NCI-H2171 (cell line): ENCODE measurements at regions not wholly inside any gene's neighbourhood (a gene's known extent, or its start where the extent isn't known, plus 50 kb on each side); places are given as distances from the start of the nearest gene placed in this dataset.
A peak's percentile ranks its signal among the peaks of the same experiment; 100 is the strongest.
"Not testable (repeated sequence)": the region's sequence is repeated elsewhere in the genome, so short reads cannot be mapped to it uniquely, and the experiment has no call there.

Source experiments
- DNase-seq: peaks from one replicate; lab custom pipeline; 2025; lab: John Stamatoyannopoulos, UW

DNA sequence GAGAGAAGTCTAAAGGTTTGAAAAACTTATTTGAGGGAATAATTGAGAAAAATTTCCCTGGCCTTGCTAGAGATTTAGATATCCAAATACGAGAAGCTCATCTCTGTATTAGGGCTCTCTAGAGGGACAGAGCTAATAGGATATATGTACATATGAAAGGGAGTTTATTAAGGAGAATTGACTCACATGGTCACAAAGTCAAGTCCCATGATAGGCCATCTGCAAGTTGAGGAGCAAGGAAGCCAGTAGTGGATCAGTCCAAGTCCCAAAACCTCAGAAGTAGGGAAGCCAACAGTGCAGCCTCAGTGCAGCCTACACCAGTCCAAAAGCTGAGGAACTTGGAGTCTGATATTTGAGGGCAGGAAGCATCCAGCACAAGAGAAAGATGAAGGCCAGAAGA, 126.7 kb downstream of the PJA2 start:
- DNase-seq, result not testable (repeated sequence)

DNA sequence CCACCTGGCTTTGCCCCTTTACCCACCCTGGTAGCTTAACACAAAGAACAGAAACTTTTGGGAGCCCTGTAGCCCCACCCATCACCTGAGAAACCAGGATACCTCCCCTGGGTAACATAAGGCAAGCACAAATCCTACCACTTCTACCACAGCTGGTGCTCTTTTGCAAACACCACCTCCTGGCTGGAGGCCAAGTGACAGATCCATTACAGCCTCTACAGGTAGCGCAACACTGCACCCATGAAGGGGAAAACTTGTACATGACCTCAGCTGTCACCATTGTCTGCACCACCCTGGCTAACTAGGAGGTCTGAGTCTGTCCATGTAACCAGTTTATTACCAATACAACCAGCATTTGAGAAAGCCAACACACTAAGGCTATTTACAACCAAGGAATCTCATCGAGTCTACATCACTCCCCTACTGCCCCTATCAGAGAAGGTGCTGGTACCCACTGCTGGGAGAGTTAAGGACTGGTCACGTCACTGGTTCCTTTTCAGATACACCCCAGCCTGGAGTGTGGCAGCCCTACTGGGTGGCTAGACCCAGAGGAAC, 128.6 kb downstream of the PJA2 start:
- DNase-seq, result peak; percentile 82

DNA sequence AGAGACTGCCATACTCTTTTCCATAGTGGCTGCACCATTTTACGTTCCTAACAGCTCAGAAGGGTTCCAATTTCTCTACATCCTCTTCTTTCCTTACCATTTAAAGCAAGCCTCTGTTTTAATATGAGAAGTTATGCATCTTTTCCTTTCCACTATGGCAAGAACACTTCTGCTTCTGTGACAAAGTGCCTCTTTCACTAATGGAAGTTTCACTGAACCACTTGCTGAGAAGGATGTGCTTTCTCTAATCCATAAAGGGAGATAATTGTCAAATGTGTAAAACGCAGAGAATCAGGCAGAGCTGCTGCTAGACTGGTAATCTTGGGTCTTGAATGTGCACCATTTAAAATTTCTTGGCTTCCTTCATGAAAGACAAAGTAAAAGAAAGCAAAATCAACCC, 131.6 kb downstream of the PJA2 start:
- DNase-seq, result no peak

DNA sequence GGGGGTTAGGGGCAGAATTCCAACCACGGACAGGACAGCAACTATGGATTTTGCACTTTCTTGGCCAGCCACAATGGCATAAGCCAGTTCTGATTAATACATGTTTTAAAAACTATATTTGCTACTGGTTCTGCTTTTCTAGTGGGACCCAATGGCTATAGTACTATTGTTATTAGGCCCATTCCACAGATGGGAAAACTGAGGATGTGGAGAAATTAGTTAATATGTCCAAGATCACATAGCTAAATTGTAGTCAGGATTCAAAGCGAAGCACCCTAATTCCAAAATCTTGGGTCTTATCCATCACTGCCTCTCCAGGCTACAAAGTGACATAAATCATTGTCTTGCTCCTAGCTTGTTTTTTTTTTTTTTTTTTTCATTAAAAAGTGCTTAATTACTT, 133.9 kb downstream of the PJA2 start:
- no peak for DNase-seq

DNA sequence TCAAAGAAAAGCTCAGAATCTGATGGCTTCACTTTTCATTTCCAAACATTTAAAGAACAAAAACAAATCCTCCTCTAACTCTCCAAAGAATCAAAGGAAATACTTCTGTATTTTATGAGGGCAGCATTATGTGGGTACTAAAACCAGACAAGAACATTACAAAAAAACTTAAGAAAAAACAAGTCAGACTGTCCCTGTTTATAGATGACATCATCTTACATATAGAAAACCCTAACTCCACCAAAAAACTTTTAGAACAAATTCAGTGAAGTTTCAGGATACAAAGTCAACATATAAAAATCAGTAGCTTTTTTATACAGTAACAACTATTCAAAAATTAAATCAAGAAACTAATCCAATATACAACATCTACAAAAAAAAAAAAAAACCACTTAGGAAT, 136.2 kb downstream of the PJA2 start:
- DNase-seq, result no peak

DNA sequence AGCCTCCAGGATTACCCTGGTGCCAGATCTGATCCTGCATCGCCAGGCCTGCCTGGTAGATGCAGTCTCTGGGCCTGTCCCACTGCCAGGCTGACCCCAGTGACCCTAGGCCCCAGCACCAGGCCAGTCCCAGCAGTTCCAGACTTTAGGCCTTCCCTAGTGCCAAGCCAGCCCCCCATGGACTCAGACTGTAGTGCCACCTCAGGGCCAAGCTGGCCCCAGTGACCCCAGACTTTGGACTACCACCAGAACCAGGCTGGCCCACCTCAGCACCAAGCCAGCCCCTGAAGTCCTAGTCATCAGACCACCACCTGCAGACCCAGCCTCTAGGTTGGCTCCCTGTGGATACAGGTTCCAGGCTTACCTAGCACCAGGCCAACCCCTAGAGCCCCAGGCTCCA, 142.5 kb downstream of the PJA2 start:
- no peak for DNase-seq

DNA sequence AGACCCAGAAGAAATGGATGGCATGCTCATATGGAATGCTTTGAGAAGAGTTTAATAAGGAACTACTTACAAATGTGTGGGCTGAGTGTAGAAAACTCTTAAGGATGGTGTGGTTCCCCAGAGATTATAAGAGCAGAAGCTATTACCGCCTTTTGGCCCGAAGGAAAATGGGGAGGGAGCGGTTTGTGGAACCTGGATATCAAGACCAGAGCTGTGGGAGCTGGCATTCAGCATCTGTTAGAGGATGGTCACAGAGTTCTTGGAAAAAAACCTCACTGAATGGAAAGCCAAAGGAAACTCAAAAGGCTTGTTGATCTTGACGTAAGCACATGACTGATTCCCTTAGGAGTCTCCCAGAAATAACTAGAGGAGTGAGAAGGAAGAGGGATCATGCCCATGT, 151.0 kb downstream of the PJA2 start:
- no peak for DNase-seq

DNA sequence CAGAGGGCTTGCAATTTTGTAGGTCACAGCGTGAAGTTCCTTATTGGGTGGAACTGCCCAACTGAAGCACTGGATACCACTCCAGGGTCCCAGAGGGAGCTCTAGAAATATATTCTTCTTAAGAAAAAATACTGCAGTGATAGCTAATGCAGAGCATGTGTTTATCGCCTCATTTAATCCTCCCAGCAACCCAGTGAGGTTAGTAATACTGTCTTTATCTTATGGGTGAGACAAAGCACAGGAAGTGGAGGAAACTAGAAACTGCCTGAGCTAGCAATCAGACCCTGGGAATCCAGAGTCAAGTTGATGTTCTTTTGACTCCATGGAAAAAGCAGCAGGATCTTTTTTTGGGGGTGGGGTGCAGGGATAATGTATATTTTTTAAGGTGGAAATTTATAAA, 153.3 kb downstream of the PJA2 start:
- no peak for DNase-seq

DNA sequence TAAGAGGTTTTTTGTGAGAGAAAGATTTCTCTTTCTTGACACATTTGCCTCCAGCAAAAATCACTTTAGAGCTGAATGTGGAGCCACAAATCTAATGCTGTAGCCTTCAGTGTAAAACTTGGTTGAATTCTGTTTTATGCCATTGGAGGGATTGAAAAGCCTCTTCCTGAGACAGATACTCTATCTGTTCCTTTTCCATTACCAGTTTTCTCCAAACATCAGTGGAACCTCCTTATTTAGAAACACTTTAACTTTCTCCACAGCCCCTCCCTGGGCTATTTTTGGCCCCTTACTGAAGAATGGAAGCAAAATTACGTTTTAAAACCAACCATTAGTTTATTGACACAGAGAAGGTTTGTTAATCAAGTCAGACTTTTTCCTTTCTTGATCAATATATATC, 155.3 kb downstream of the PJA2 start:
- no peak for DNase-seq

DNA sequence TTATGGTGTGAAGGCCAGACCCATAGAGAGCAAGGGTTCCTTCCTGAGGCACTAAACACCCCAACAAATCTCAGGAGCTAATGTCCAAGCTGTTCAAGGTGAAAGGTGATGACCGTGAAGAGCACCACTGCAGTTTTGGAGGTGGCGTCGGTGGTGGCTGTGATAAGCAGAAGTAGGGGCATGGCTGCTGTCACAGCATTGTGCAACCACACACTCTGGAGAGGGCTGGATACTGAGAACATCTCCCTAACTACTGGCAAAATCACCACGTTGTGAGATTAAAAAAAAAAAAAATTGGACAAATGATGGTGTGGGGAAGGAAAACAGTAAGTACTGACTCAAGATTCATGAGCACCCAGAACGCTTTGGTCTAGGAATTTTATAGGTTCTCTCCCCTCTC, 156.5 kb downstream of the PJA2 start:
- DNase-seq, result no peak

DNA sequence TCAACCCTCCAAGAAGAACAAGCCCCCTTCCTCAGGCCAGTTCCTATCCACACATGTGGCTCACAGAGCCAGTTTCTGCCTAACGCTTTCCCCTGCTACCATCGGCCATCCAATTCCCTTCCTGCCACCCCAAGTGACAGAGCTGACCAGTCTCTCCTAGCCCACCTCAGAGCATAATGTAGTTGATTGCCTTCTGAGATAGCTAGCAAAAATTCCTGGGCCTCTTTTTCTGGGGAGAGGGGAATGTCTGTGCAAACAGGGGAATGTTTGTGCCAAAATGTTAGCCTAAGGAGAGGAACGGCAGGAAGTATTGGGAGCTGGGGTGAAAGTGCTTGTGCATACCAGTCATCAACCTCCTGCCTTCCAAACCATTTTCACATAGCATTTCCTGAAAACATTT, 157.0 kb downstream of the PJA2 start:
- DNase-seq, result no peak

DNA sequence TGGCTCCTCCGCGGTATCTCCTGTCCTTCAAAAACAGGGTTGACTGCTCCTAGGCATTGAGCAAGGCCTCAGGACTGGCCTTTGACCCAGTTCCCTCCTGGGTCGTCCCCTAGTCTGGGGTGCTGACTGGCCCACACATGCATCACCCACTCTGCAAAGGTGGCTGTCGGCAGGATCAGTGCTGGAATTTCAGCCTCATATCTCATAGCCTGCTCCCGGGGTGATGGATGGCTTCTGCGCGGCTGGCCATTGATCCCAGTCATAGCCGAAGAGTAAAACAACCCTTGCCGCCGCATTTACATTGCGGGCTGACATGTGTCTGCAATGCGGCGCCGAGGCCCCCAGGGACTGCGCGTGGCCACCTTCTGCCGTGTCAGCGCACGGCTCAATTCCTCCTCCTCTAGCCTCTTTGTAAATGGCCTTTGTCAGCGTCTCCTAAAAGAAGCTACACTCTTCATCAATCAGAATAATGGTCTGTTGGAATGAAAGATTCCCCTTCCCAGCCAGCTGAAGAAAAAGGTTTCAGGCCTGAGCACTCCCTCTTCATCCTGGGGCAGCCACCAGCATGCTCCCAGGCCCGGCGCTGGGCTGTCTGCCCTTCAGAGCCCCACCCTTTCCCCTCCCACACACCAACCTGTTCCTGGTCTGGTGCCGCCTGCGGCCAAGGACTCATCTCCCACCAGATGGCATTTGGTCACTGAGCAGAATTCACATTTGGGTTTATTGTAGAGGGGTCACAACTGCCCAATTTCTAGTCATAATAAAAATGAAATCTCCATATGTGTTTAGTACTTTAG, 159.0 kb downstream of the PJA2 start:
- DNase-seq, result no peak

DNA sequence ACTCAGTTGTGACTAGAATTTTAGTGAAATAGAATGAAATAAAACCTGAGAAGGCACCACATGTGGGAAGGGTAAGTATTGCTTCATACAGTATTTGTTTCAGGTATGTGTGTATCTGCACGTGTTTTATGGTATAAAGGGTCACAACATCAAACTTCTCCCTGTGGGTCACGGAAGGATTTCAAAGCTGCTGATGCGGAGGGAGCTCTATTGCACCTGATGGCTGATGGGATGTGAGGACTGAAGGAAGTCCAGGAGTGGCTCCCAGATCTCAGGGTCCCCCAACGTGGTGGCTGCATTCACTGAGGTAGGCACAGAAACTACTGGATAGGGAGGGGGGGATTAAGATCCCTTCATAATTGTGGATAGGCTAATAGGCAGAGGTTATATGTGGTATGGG, 159.7 kb downstream of the PJA2 start:
- DNase-seq, result no peak

DNA sequence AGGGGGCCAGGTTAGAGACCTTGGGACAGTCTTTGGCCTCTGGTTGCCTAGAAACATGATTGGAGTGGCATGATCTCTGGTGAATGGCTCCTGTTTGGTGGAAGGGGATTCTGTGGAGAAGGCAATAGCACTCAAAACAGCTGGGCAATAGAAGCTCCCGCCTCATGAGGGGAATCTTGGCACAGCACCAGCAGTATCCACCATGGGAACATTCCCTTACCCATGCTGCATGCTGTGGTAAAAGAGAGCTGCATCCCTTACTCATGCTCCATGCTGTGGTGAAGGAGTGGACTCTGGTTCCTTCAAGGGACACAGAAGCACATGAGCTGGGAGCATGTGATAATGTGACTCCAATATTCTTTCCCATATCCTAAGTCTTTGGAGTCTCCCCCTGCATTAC, 160.6 kb downstream of the PJA2 start:
- no peak for DNase-seq

DNA sequence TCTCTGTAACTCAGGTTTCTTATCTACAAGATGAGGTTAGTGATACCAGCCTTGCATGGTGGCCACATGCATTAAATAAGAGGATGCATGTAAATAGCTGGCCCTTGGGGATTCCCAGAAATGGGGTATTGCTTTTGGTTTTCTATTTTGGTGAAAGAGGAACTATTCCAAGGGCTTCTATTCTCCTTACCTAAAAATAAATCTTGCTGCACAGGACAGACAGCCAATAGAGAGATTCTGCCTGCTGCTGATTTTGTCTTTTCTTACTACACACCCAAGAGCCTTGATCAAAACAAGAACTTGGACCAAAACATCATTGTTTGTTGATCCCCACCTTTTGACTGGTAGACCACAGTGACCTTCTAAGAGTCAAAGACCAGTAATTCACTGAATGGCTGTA, 161.8 kb downstream of the PJA2 start:
- no peak for DNase-seq

DNA sequence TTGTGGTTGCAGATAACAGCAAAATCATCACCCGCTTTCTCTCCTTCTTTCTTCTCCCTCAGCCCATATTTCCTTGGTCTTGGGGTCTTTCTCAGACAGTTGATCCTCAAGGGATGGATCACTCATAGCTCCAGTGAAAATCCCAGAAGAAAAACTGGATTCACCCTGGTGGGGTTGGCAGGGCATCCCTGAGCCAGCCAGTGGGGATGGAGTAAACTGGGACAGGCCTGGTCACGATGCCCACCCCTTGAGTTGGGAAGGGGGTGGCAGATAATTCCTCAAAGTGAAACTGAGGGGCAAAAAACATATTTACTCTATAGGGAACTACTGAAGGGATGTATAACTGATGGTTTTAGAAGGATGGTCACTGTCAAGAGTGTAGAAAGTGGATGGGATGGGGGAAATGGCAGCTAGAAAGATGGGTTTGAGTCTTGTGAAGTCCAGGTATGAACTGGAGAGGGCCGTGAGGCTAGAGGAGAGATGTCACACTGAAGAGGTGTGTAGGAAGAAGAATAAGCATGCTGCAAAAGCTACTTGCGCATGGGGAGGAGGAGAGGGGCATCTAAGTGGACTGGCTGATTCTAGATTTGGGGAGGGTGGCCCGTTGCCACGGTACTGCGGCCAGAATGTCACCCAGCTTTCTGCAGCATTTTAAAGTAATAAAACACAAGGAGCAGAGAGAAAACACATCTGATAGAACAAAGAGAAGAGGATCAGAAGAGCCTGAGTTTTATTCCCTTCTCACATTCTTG, 162.8 kb downstream of the PJA2 start:
- no peak for DNase-seq
